ENCODE measurements at regions not wholly inside any gene's neighbourhood (a gene's known extent, or its start where the extent isn't known, plus 50 kb on each side); places are given as distances from the start of the nearest gene placed in this dataset.

GRCh38 chrX:36575670-36576069, 432.5 kb upstream of the FAM47C start:
- DNase-seq: no peak
- Mint-ChIP-seq H3K4me1 (peaks cover 3% of the 10 kb centered on the region), H3K27ac (no peak overlapping the region), H3K27me3 (ENCODE audit: insufficient read depth) (no peaks in the 10 kb centered on the region), H3K9me3 (peaks cover 53% of the 10 kb centered on the region), H3K4me3 (no peak overlapping the region), H3K36me3 (ENCODE audit: low read depth) (no peaks in the 10 kb centered on the region)
- TF ChIP-seq CTCF (conservative IDR thresholded peaks at IDR 0.05): no peak
- Histone ChIP-seq H3K9me3 (ENCODE audit: control insufficient read depth, low read length) (no peaks in the 10 kb centered on the region), H3K9ac (ENCODE audit: extremely low read depth, low read length, poor library complexity, severe bottlenecking) (no peak overlapping the region), H3K27ac (ENCODE audit: low read depth, low read length) (no peak overlapping the region), H3K4me1 (ENCODE audit: control insufficient read depth, insufficient read depth, low read length) (no peaks in the 10 kb centered on the region), H3K27me3 (ENCODE audit: control insufficient read depth, insufficient read depth, low read length, poor library complexity, severe bottlenecking) (no peaks in the 10 kb centered on the region), H3K4me3 (ENCODE audit: low read length) (no peak overlapping the region), H3K36me3 (ENCODE audit: control insufficient read depth, insufficient read depth, low read length) (no peaks in the 10 kb centered on the region)
- 60% methylated on average over 1 of the region's 3 CpGs; no CpG with 5 or more reads in 1 of the 2 experiments for WGBS, 2 experiments (ENCODE audit: insufficient coverage in 1 of 2, insufficient read length in 1 of 2)

GRCh38 chrX:36577006-36577405, 431.2 kb upstream of the FAM47C start:
- no peak overlapping the region for H3K9ac ChIP-seq (ENCODE audit: extremely low read depth, low read length, poor library complexity, severe bottlenecking)
- Mint-ChIP-seq H3K27ac (no peak overlapping the region), H3K9me3 (peaks cover 56% of the 10 kb centered on the region), H3K4me1 (peaks cover 3% of the 10 kb centered on the region), H3K36me3 (ENCODE audit: low read depth) (no peaks in the 10 kb centered on the region), H3K27me3 (ENCODE audit: insufficient read depth) (no peaks in the 10 kb centered on the region), H3K4me3 (no peak overlapping the region)
- no CpG with 5 or more reads among the region's 2 CpGs for WGBS, 2 experiments (ENCODE audit: insufficient coverage in 1 of 2, insufficient read length in 1 of 2)
- no peaks in the 10 kb centered on the region for H3K9me3 ChIP-seq (ENCODE audit: control insufficient read depth, low read length)
- H3K4me3 ChIP-seq (ENCODE audit: low read length): no peak overlapping the region
- no peaks in the 10 kb centered on the region for H3K4me1 ChIP-seq (ENCODE audit: control insufficient read depth, insufficient read depth, low read length)
- no peak for TF ChIP-seq CTCF (conservative IDR thresholded peaks at IDR 0.05)
- H3K36me3 ChIP-seq (ENCODE audit: control insufficient read depth, insufficient read depth, low read length): no peaks in the 10 kb centered on the region
- H3K27me3 ChIP-seq (ENCODE audit: control insufficient read depth, insufficient read depth, low read length, poor library complexity, severe bottlenecking): no peaks in the 10 kb centered on the region
- DNase-seq: no peak
- H3K27ac ChIP-seq (ENCODE audit: low read depth, low read length): no peak overlapping the region

- peaks cover 47% of the 10 kb centered on the region for H3K9me3 Mint-ChIP-seq
- H3K27ac ChIP-seq (ENCODE audit: low read depth, low read length): no peak overlapping the region
- H3K27ac Mint-ChIP-seq: no peak overlapping the region
- no peaks in the 10 kb centered on the region for H3K36me3 ChIP-seq (ENCODE audit: control insufficient read depth, insufficient read depth, low read length)
- H3K27me3 ChIP-seq (ENCODE audit: control insufficient read depth, insufficient read depth, low read length, poor library complexity, severe bottlenecking): no peaks in the 10 kb centered on the region
- H3K4me1 ChIP-seq (ENCODE audit: control insufficient read depth, insufficient read depth, low read length): no peaks in the 10 kb centered on the region
- no peak overlapping the region for H3K4me3 Mint-ChIP-seq
- H3K4me3 ChIP-seq (ENCODE audit: low read length): no peak overlapping the region
- TF ChIP-seq CTCF (conservative IDR thresholded peaks at IDR 0.05): no peak
- no peak overlapping the region for H3K9ac ChIP-seq (ENCODE audit: extremely low read depth, low read length, poor library complexity, severe bottlenecking)
- no peak for DNase-seq
- H3K9me3 ChIP-seq (ENCODE audit: control insufficient read depth, low read length): no peaks in the 10 kb centered on the region
- H3K4me1 Mint-ChIP-seq: no peaks in the 10 kb centered on the region
- H3K36me3 Mint-ChIP-seq (ENCODE audit: low read depth): no peaks in the 10 kb centered on the region
- no peaks in the 10 kb centered on the region for H3K27me3 Mint-ChIP-seq (ENCODE audit: insufficient read depth)
- 91% methylated on average over 4 of the region's 4 CpGs; no CpG with 5 or more reads in 1 of the 2 experiments for WGBS, 2 experiments (ENCODE audit: insufficient coverage in 1 of 2, insufficient read length in 1 of 2)
Measured at GRCh38 chrX:36581030-36581429, 427.1 kb upstream of the FAM47C start.

Data from endodermal cell (in vitro differentiated cells).